Kidney (tissue), 13 donors: ENCODE measurements at regions not wholly inside any gene's neighbourhood (a gene's known extent, or its start where the extent isn't known, plus 50 kb on each side); places are given as distances from the start of the nearest gene placed in this dataset.

ENCODE experiments used
- DNase-seq, 5 donors: peaks; one replicate each; pipeline ENCODE4 v3.0.0-alpha.2; 2013 to 2020
- FAIRE-seq: peaks from 2 replicates; lab custom pipeline; 2012; peaks lifted over from hg19 to GRCh38; lab: Jason Lieb, UNC
- H3K27ac ChIP-seq, 2 donors: one replicate each; pipeline ENCODE4 v1.7.0; 2013; ENCODE audit warnings: low read depth in 2 of 2, low read length in 2 of 2, inconsistent platforms in 1 of 2
- H3K27me3 ChIP-seq: one replicate; pipeline ENCODE4 v1.7.1; 2013; ENCODE audit warnings: low read length, inconsistent platforms; ENCODE audit not compliant: control insufficient read depth, insufficient read depth
- H3K36me3 ChIP-seq, 3 donors: one replicate each; pipeline versions ENCODE4 v1.7.0 to v1.7.1; 2013; ENCODE audit warnings: low read length in 3 of 3, control low read depth in 1 of 3, inconsistent platforms in 1 of 3; ENCODE audit not compliant: insufficient read depth in 3 of 3, control insufficient read depth in 2 of 3
- H3K4me1 ChIP-seq, 3 donors: one replicate each; pipeline versions ENCODE4 v1.7.0 to v1.7.1; 2013; ENCODE audit warnings: low read length in 3 of 3, inconsistent platforms in 1 of 3, low read depth in 1 of 3; ENCODE audit not compliant: control insufficient read depth in 2 of 3, insufficient read depth in 2 of 3
- H3K4me3 ChIP-seq, 3 donors: one replicate each; pipeline versions ENCODE4 v1.7.0 to v1.8.1; 2013; ENCODE audit warnings: low read length in 3 of 3, control low read depth in 1 of 3, inconsistent platforms in 1 of 3
- H3K9ac ChIP-seq, 3 donors: one replicate each; pipeline versions ENCODE4 v1.7.0 to v1.7.1; 2013; ENCODE audit warnings: low read length in 3 of 3, control low read depth in 1 of 3, inconsistent platforms in 1 of 3
- H3K9me3 ChIP-seq, 3 donors: one replicate each; pipeline versions ENCODE4 v1.7.0 to v1.7.1; 2013; ENCODE audit warnings: low read length in 3 of 3, control low read depth in 1 of 3, inconsistent platforms in 1 of 3; ENCODE audit not compliant: control insufficient read depth in 2 of 3, insufficient read depth in 1 of 3
- CTCF ChIP-seq: IDR thresholded peaks from 3 replicates; pipeline ENCODE4 v1.5.1; 2012; ENCODE audit warnings: mild to moderate bottlenecking, moderate library complexity, borderline replicate concordance; ENCODE audit not compliant: insufficient read depth; ENCODE audit errors: extremely low read depth
- intact Hi-C: fragments of 100-400 bp; cut with DNase I; formaldehyde crosslinking; loops from one replicate; pipeline ENCODE4 v1.11.1; 2022
- donor health status: control.
- donor health status: control.
- donor health status: control.
- donor health status: control.
- donor health status: control.
- donor health status: DM: yes; HTN: yes; CAD: no.
- donor health status: Normal renal cell carcinoma (clear cell type).

GRCh38 chr7:21354284-21354683, 73.6 kb upstream of the SP4 start:
- H3K4me3 ChIP-seq, result no peak overlapping the region
- TF ChIP-seq CTCF, result no peak
- H3K9ac ChIP-seq, result no peak overlapping the region
- H3K27me3 ChIP-seq, result no peaks in the 10 kb centered on the region
- no peak overlapping the region for H3K27ac ChIP-seq
- H3K4me1 ChIP-seq, result no peaks in the 10 kb centered on the region
- H3K9me3 ChIP-seq, result no peaks in the 10 kb centered on the region
- intact Hi-C loops, result no loop called here
- FAIRE-seq, result no peak
- H3K36me3 ChIP-seq, result no peaks in the 10 kb centered on the region
- no peak for DNase-seq

GRCh38 chr7:21355406-21355874, 72.4 kb upstream of the SP4 start:
- no peak for DNase-seq
- no peak overlapping the region for H3K4me3 ChIP-seq
- no peaks in the 10 kb centered on the region for H3K27me3 ChIP-seq
- no peaks in the 10 kb centered on the region for H3K4me1 ChIP-seq
- H3K9ac ChIP-seq, result no peak overlapping the region
- FAIRE-seq, result no peak
- no peaks in the 10 kb centered on the region for H3K9me3 ChIP-seq
- no peaks in the 10 kb centered on the region for H3K36me3 ChIP-seq
- H3K27ac ChIP-seq, result no peak overlapping the region
- no peak for TF ChIP-seq CTCF
- intact Hi-C loops, result no loop called here

- no peaks in the 10 kb centered on the region for H3K27me3 ChIP-seq
- H3K9me3 ChIP-seq, result no peaks in the 10 kb centered on the region
- no peak for TF ChIP-seq CTCF
- intact Hi-C loops, result no loop called here
- DNase-seq (no peak), FAIRE-seq (no peak)
- no peak overlapping the region for H3K27ac ChIP-seq
- no peaks in the 10 kb centered on the region for H3K36me3 ChIP-seq
- H3K4me3 ChIP-seq, result no peak overlapping the region
- no peak overlapping the region for H3K9ac ChIP-seq
- H3K4me1 ChIP-seq, result no peaks in the 10 kb centered on the region
These were observed 71.3 kb upstream of the SP4 start for GRCh38 chr7:21356616-21357015.
